Left cardiac atrium (tissue), 4 donors: ENCODE measurements at regions not wholly inside any gene's neighbourhood (a gene's known extent, or its start where the extent isn't known, plus 50 kb on each side); places are given as distances from the start of the nearest gene placed in this dataset.

ENCODE experiments used
- ATAC-seq, 2 donors: fragments of 200-7000 bp; cut with Tn5 transposase; one replicate each; pipeline ENCODE4 v1.9.1; 2020; ENCODE audit warnings: mild to moderate bottlenecking in 2 of 2, moderate library complexity in 2 of 2
- DNase-seq: peaks from one replicate; pipeline ENCODE4 v3.0.0-alpha.2; 2020
- intact Hi-C, 2 donors: fragments of 100-400 bp; cut with DNase I; formaldehyde crosslinking; loops; one replicate each; pipeline versions ENCODE4 v1.14.1 to v1.15.1; 2022 to 2023
- donor health status: DM: no; HTN: yes; CAD: no.
- donor health status: DM: no; HTN: yes; CAD: no; lungs with severe emphysema.
- donor health status: DM: yes; HTN: yes; CAD: no.
- donor health status: Dilated cardiomyopathy.

- intact Hi-C loops, result loop anchor here in 1 of 2 donors (10.0 kb wide), 1 partner anchor 237 kb away; no protein-coding TSS in a partner anchor
- ATAC-seq, result peak in 1 of 2 donors; percentile 75
These were observed 328.7 kb downstream of the SPRY2 start for GRCh38 chr13:80012251-80012650.

GRCh38 chr13:80011448-80012212 is 329.3 kb downstream of the SPRY2 start:
- intact Hi-C loops, result loop anchor here in 1 of 2 donors (10.0 kb wide), 1 partner anchor 237 kb away; no protein-coding TSS in a partner anchor
- ATAC-seq (peak; percentile 86 to 92), DNase-seq (peak; percentile 18)

More at GRCh38 chr13:80012251-80012650, 328.7 kb downstream of the SPRY2 start:
- no peak for DNase-seq

GRCh38 chr13:80010846-80011245 is 330.1 kb downstream of the SPRY2 start:
- intact Hi-C loops, result loop anchor here in 1 of 2 donors (10.0 kb wide), 1 partner anchor 236 kb away; no protein-coding TSS in a partner anchor
- DNase-seq (no peak), ATAC-seq (no peak)

- DNase-seq, result no peak
- intact Hi-C loops, result loop anchor here in 1 of 2 donors (10.0 kb wide), 1 partner anchor 236 kb away; no protein-coding TSS in a partner anchor
- ATAC-seq, result no peak
These were observed 330.6 kb downstream of the SPRY2 start for GRCh38 chr13:80010286-80010831.

GRCh38 chr13:80009760-80010159 is 331.2 kb downstream of the SPRY2 start:
- DNase-seq (no peak), ATAC-seq (no peak)
- intact Hi-C loops, result loop anchor here in 1 of 2 donors (10.0 kb wide), 1 partner anchor 235 kb away; no protein-coding TSS in a partner anchor

- intact Hi-C loops, result no loop called here
- DNase-seq (no peak), ATAC-seq (no peak)
These were observed 334.0 kb downstream of the SPRY2 start for GRCh38 chr13:80006940-80007339.

GRCh38 chr13:80001510-80001842 is 339.4 kb downstream of the SPRY2 start:
- ATAC-seq, result no peak
- intact Hi-C loops, result no loop called here
- DNase-seq, result no peak

- intact Hi-C loops, result no loop called here
- DNase-seq (no peak), ATAC-seq (no peak)
These were observed 340.0 kb downstream of the SPRY2 start for GRCh38 chr13:80000684-80001509.

- intact Hi-C loops, result no loop called here
- ATAC-seq (no peak), DNase-seq (no peak)
These were observed 341.3 kb downstream of the SPRY2 start for GRCh38 chr13:79999601-80000000.

GRCh38 chr13:79998381-79998880 is 342.5 kb downstream of the SPRY2 start:
- no peak for DNase-seq
- no peak for ATAC-seq
- intact Hi-C loops, result no loop called here

- intact Hi-C loops, result no loop called here
These were observed 343.7 kb downstream of the SPRY2 start for GRCh38 chr13:79997244-79997643.

GRCh38 chr13:79995334-79995733 is 345.6 kb downstream of the SPRY2 start:
- intact Hi-C loops, result no loop called here
- DNase-seq, result no peak
- peak in 1 of 2 donors; percentile 99 for ATAC-seq

More at GRCh38 chr13:79997244-79997643, 343.7 kb downstream of the SPRY2 start:
- DNase-seq, result no peak
- no peak for ATAC-seq

GRCh38 chr13:79992111-79992510 is 348.8 kb downstream of the SPRY2 start:
- no peak for ATAC-seq
- no peak for DNase-seq
- intact Hi-C loops, result no loop called here

- no peak for DNase-seq
- no peak for ATAC-seq
- intact Hi-C loops, result no loop called here
These were observed 350.9 kb downstream of the SPRY2 start for GRCh38 chr13:79990048-79990447.

- intact Hi-C loops, result no loop called here
- no peak for ATAC-seq
- DNase-seq, result no peak
These were observed 351.7 kb downstream of the SPRY2 start for GRCh38 chr13:79989217-79989661.

- intact Hi-C loops, result no loop called here
- ATAC-seq, result no peak
- DNase-seq, result no peak
These were observed 352.4 kb downstream of the SPRY2 start for GRCh38 chr13:79988573-79988972.

- ATAC-seq, result no peak
- intact Hi-C loops, result no loop called here
- no peak for DNase-seq
These were observed 353.2 kb downstream of the SPRY2 start for GRCh38 chr13:79987761-79988160.

- no peak for DNase-seq
- no peak for ATAC-seq
- intact Hi-C loops, result no loop called here
These were observed 353.6 kb downstream of the SPRY2 start for GRCh38 chr13:79987323-79987722.

- DNase-seq, result no peak
- no peak for ATAC-seq
- intact Hi-C loops, result no loop called here
These were observed 354.0 kb downstream of the SPRY2 start for GRCh38 chr13:79986890-79987289.
